HepG2 (cell line): ENCODE measurements at regions not wholly inside any gene's neighbourhood (a gene's known extent, or its start where the extent isn't known, plus 50 kb on each side); places are given as distances from the start of the nearest gene placed in this dataset.
A peak's percentile ranks its signal among the peaks of the same experiment; 100 is the strongest.
"Not testable (repeated sequence)": the region's sequence is repeated elsewhere in the genome, so short reads cannot be mapped to it uniquely, and the experiment has no call there.

Experiments
- ATAC-seq: fragments of 200-7000 bp; cut with Tn5 transposase; 3 replicates; pipeline ENCODE4 v1.9.1; 2020; ENCODE audit warnings: mild to moderate bottlenecking, moderate library complexity
- BruUV-seq: library from RNA; stranded (reverse); fragments of 400-500 nt; replicated peaks from 2 replicates; lab custom pipeline; 2021; lab: Mats Ljungman, UMichigan
- CTCF ChIA-PET: fragments of 300-600 bp; formaldehyde crosslinking; extraction: SDS; loops from one replicate; lab custom pipeline; 2021; ENCODE audit warnings: low total read pairs, inconsistent platforms, low intra/inter-chr PET ratio; lab: Yijun Ruan, JAX
- POLR2A ChIA-PET: fragments of 350-600 bp; sonication (Branson Sonifier 250); formaldehyde crosslinking; loops from one replicate; lab custom pipeline; 2020; ENCODE audit warnings: antibody characterized with exemption, inconsistent platforms; lab: Yijun Ruan, JAX
- DNase-seq: peaks from one replicate; pipeline ENCODE4 v3.0.0-alpha.2; 2015; ENCODE audit warnings: low spot score
- FAIRE-seq: peaks from 3 replicates; lab custom pipeline; 2011; peaks lifted over from hg19 to GRCh38; lab: Jason Lieb, UNC
- H2AFZ ChIP-seq: one replicate; pipeline ENCODE4 v1.6.1; 2011; ENCODE audit warnings: low read length, inconsistent platforms
- H3K27ac ChIP-seq: fragments of 300-600 bp; 3 replicates; pipeline ENCODE4 v1.8.0; 2011; ENCODE audit warnings: mixed run types, mild to moderate bottlenecking, mixed read lengths, low read length, inconsistent platforms; ENCODE audit not compliant: insufficient read depth; ENCODE audit errors: extremely low read length
- H3K27me3 ChIP-seq, 2 experiments: fragments of 200-600 bp in 1 of 2; 2 replicates in 1 of 2; 3 replicates in 1 of 2; pipeline versions ENCODE4 v1.6.0 to v1.8.0; 2011; ENCODE audit warnings: low read length in 2 of 2, mild to moderate bottlenecking in 2 of 2, moderate library complexity in 2 of 2, inconsistent platforms in 1 of 2; ENCODE audit not compliant: insufficient read depth in 2 of 2, control insufficient read depth in 1 of 2
- H3K36me3 ChIP-seq, 2 experiments: fragments of 200-600 bp in 1 of 2; replicated peaks in 1 of 2; 2 replicates in 1 of 2; 3 replicates in 1 of 2; pipeline versions ENCODE4 v1.5.1 to v1.8.0; 2011; ENCODE audit warnings: low read length in 2 of 2, inconsistent platforms in 1 of 2; ENCODE audit not compliant: insufficient read depth in 2 of 2, control insufficient read depth in 1 of 2
- H3K4me1 ChIP-seq: 2 replicates; pipeline ENCODE4 v1.5.1; 2012; ENCODE audit warnings: low read length, inconsistent platforms; ENCODE audit not compliant: insufficient read depth
- H3K4me2 ChIP-seq: 2 replicates; pipeline ENCODE4 v1.6.0; 2011; ENCODE audit warnings: low read depth, low read length, inconsistent platforms
- H3K4me3 ChIP-seq, 3 experiments: fragments of 200-600 bp in 1 of 3; sonication (generic), shearing (Covaris generic) in 1 of 3; replicated peaks in 1 of 3; 2 replicates each; pipeline ENCODE4 v1.5.1; 2011 to 2016; ENCODE audit warnings: low read length in 3 of 3, inconsistent platforms in 2 of 3, low read depth in 2 of 3, mild to moderate bottlenecking in 2 of 3, control low read depth in 1 of 3, mixed read lengths in 1 of 3; ENCODE audit not compliant: insufficient read depth in 1 of 3
- H3K79me2 ChIP-seq: one replicate; pipeline ENCODE4 v1.6.1; 2011; ENCODE audit warnings: low read length, inconsistent platforms; ENCODE audit not compliant: insufficient read depth
- H3K9ac ChIP-seq: 2 replicates; pipeline ENCODE4 v1.6.0; 2011; ENCODE audit warnings: mild to moderate bottlenecking, low read depth, low read length, inconsistent platforms; ENCODE audit not compliant: insufficient read depth
- H3K9me3 ChIP-seq: 2 replicates; pipeline ENCODE4 v1.5.1; 2012; ENCODE audit warnings: mild to moderate bottlenecking, low read length
- H4K20me1 ChIP-seq: 2 replicates; pipeline ENCODE4 v1.6.0; 2011; ENCODE audit warnings: inconsistent platforms, mild to moderate bottlenecking, low read length, moderate library complexity; ENCODE audit not compliant: insufficient read depth
- NR2F6 ChIP-seq, 2 experiments: IDR thresholded peaks; 2 replicates each; pipeline ENCODE4 v1.6.1; 2016; ENCODE audit warnings: antibody characterized with exemption in 1 of 2, mild to moderate bottlenecking in 1 of 2
- SATB2 ChIP-seq: sonication (generic); formaldehyde crosslinking; IDR thresholded peaks from 2 replicates; pipeline ENCODE4 v1.5.0; 2020; ENCODE audit warnings: missing genetic modification reagents
- SOX13 ChIP-seq, 3 experiments: fragments of 450-650 bp in 1 of 3; sonication (generic) in 1 of 3; formaldehyde crosslinking in 1 of 3; IDR thresholded peaks in 2 of 3; conservative IDR thresholded peaks in 1 of 3; 2 replicates each; pipeline versions ENCODE4 v1.5.0 to v1.6.1; 2016 to 2020; ENCODE audit warnings: antibody characterized with exemption in 1 of 3, mild to moderate bottlenecking in 1 of 3, missing compliant biosample characterization in 1 of 3, missing genetic modification reagents in 1 of 3, moderate library complexity in 1 of 3
- TMF1 ChIP-seq: sonication (generic); formaldehyde crosslinking; IDR thresholded peaks from 2 replicates; pipeline ENCODE4 v1.8.1; 2022; ENCODE audit warnings: low read depth, missing genetic modification reagents
- ZNF142 ChIP-seq: sonication (generic); formaldehyde crosslinking; IDR thresholded peaks from 2 replicates; pipeline ENCODE4 v1.4.0; 2020; ENCODE audit warnings: missing genetic modification reagents
- ZNF672 ChIP-seq: sonication (generic); formaldehyde crosslinking; IDR thresholded peaks from 2 replicates; pipeline ENCODE4 v1.8.1; 2022; ENCODE audit warnings: missing genetic modification reagents
- WGBS: methylation state at CpG from one replicate; pipeline ENCODE4 v1.1.6; 2017; ENCODE audit warnings: low lambda C conversion rate; 5-methylcytosine and 5-hydroxymethylcytosine counted together
- in situ Hi-C: cut with HindIII; loops from 2 replicates; pipeline ENCODE4 v1.10.0; 2017; ENCODE audit warnings: low pct_unique_long_range_greater_than_20kb; ENCODE audit not compliant: extremely low pct_ligation_motif_present
- intact Hi-C: fragments of 100-400 bp; cut with micrococcal nuclease; formaldehyde crosslinking; loops from one replicate; pipeline ENCODE4 v1.10.0; 2022; ENCODE audit not compliant: unreplicated experiment

GRCh38 chr10:33773253-33773573 is 438.7 kb upstream of the NRP1 start (continued):
- TF ChIP-seq ZNF142 (CRISPR knock-in tag), result no peak
- no peak for TF ChIP-seq SATB2
- TF ChIP-seq TMF1 (CRISPR knock-in tag), result no peak

DNA sequence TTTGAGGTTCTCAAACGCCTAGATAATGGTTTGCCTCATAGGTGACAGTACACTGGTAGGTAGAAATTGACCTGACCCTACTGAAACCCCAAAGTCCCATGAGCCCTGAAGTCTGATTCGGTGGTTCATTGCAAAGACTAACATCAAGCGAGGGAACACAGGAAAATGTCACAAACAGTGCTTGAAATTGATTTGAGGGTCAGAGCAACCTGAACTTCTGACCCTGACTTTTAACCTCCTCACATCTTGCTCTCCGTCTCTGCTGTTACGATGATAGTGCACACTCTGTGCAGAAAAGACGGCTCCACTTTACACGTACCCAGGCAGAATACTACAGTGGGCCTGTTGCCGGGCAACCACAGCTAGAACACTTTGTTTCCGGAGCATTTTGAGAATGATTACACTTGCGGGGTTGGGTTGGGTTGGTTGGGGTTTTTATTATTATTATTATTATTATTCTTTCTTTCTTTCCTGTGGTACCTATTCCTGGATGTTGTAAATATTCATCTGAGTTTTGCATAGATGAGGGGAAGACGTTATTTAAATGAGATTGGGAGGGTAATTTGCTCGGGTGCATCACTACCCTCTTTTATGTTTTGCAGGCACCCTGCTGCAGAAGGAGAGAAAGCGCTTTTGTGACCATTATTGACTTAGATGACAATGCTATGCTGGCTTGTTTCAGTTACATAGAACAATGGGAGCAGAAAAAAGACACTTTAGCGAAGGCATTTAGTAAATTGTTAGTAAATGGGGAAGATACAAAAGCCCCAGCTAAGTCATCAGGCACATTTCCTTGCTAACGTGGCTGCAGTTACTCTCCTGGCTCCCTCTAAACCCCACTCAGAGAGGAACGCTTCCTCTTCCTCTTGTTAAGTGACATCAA is 438.1 kb upstream of the NRP1 start:
- no TSS peak for BruUV-seq
- no peak for FAIRE-seq
- TF ChIP-seq NR2F6 (IDR thresholded peaks at IDR 0.05) (0 out of 2 replicates have a peak, but pooled peaks have one; percentile 10), NR2F6 (CRISPR knock-in tag; IDR thresholded peaks at IDR 0.05) (no peak), SOX13 (IDR thresholded peaks at IDR 0.05) (no peak), SOX13 (CRISPR knock-in tag; conservative IDR thresholded peaks at IDR 0.05 in 1 of 2, IDR thresholded peaks at IDR 0.05 in 1 of 2) (peak in 1 of 2 experiments; percentile 7; a peak in 1 of 4 replicates), ZNF672 (CRISPR knock-in tag) (no peak)
- Histone ChIP-seq H4K20me1 (no peaks in the 10 kb centered on the region), H3K27ac (no peak overlapping the region), H3K79me2 (no peaks in the 10 kb centered on the region), H3K36me3 (no peaks in the 10 kb centered on the region), H3K4me2 (peak overlapping the region; percentile 42; the same call in 1 of the 2 replicates), H3K27me3 (peaks cover 0 to 3% of the 10 kb centered on the region in 2 experiments; a peak in 2 of 5 replicates), H3K4me3 (no peak overlapping the region), H3K4me1 (peaks cover 12% of the 10 kb centered on the region), H3K9ac (no peak overlapping the region), H3K9me3 (no peaks in the 10 kb centered on the region), H2AFZ (no peak overlapping the region)
- in situ Hi-C loops (no loop called here), intact Hi-C loops (no loop called here)
- no peak for DNase-seq
- WGBS, result 34% methylated on average over 13 of the region's 16 CpGs
- CTCF ChIA-PET, result no interaction called here
- POLR2A ChIA-PET, result no interaction called here
- ATAC-seq, result no peak

- H3K9me3 ChIP-seq, intact Hi-C loops, BruUV-seq, H3K79me2 ChIP-seq, in situ Hi-C loops, POLR2A ChIA-PET, H2AFZ ChIP-seq, ATAC-seq, FAIRE-seq, H3K36me3 ChIP-seq, H3K9ac ChIP-seq, CTCF ChIA-PET, H3K27ac ChIP-seq, H3K27me3 ChIP-seq, DNase-seq, H4K20me1 ChIP-seq, H3K4me3 ChIP-seq: not testable (repeated sequence)
- WGBS, result 32% methylated on average over 8 of the region's 8 CpGs
- H3K4me2 ChIP-seq, result 0 out of 2 replicates have a peak overlapping the region, but pooled peaks have one; percentile 42
- peaks cover 12% of the 10 kb centered on the region for H3K4me1 ChIP-seq
Measured at GRCh38 chr10:33771856-33772255, 437.4 kb upstream of the NRP1 start.
